NT2/D1 (cell line): ENCODE measurements at regions not wholly inside any gene's neighbourhood (a gene's known extent, or its start where the extent isn't known, plus 50 kb on each side); places are given as distances from the start of the nearest gene placed in this dataset.

Experiments used
- SUZ12 ChIP-seq: IDR thresholded peaks from 2 replicates; pipeline ENCODE4 v1.6.1; 2011; ENCODE audit not compliant: insufficient read length, insufficient read depth; ENCODE audit errors: extremely low read depth
- YY1 ChIP-seq: IDR thresholded peaks from 2 replicates; pipeline ENCODE4 v1.6.1; 2011; ENCODE audit not compliant: insufficient read length, insufficient read depth
- ZNF274 ChIP-seq: IDR thresholded peaks from 2 replicates; pipeline ENCODE4 v1.6.1; 2011; ENCODE audit warnings: mild to moderate bottlenecking, low read depth, low read length

- TF ChIP-seq SUZ12 (no peak), ZNF274 (no peak), YY1 (no peak)
These were observed 73.5 kb upstream of the IQSEC1 start for GRCh38 chr3:13146643-13147143.
